ENCODE measurements at regions not wholly inside any gene's neighbourhood (a gene's known extent, or its start where the extent isn't known, plus 50 kb on each side); places are given as distances from the start of the nearest gene placed in this dataset.

- TF ChIP-seq CTCF (conservative IDR thresholded peaks at IDR 0.05) (no peak), ZFX (IDR thresholded peaks at IDR 0.05) (no peak)
These were observed 50.4 kb upstream of the SOD1 start for GRCh38 chr21:31609081-31609480.

Measured in C4-2B (cell line).